ENCODE measurements at regions not wholly inside any gene's neighbourhood (a gene's known extent, or its start where the extent isn't known, plus 50 kb on each side); places are given as distances from the start of the nearest gene placed in this dataset.
"Not testable (repeated sequence)": the region's sequence is repeated elsewhere in the genome, so short reads cannot be mapped to it uniquely, and the experiment has no call there.

- no peak for DNase-seq
These were observed 130.8 kb upstream of the PCDH20 start for GRCh38 chr13:61546413-61546812.

GRCh38 chr13:61536433-61536832, 120.8 kb upstream of the PCDH20 start:
- no peak for DNase-seq

- no peak for DNase-seq
These were observed 115.9 kb upstream of the PCDH20 start for GRCh38 chr13:61531383-61532065.

GRCh38 chr13:61519214-61519613, 103.6 kb upstream of the PCDH20 start:
- DNase-seq, result not testable (repeated sequence)

GRCh38 chr13:61508936-61509335, 93.3 kb upstream of the PCDH20 start:
- no peak for DNase-seq

GRCh38 chr13:61500176-61500575, 84.5 kb upstream of the PCDH20 start:
- no peak for DNase-seq

- DNase-seq, result no peak
These were observed 80.0 kb upstream of the PCDH20 start for GRCh38 chr13:61495648-61496047.

GRCh38 chr13:61493556-61493955, 77.9 kb upstream of the PCDH20 start:
- not testable (repeated sequence) for DNase-seq

- no peak for DNase-seq
These were observed 70.8 kb upstream of the PCDH20 start for GRCh38 chr13:61486496-61486895.

- no peak for DNase-seq
These were observed 69.6 kb upstream of the PCDH20 start for GRCh38 chr13:61485128-61485765.

- no peak for DNase-seq
These were observed 62.0 kb upstream of the PCDH20 start for GRCh38 chr13:61477619-61478018.

GRCh38 chr13:61470786-61471185, 55.1 kb upstream of the PCDH20 start:
- no peak for DNase-seq

- DNase-seq, result no peak
These were observed 50.6 kb upstream of the PCDH20 start for GRCh38 chr13:61466280-61466679.

Data from activated CD4-positive, alpha-beta T cell treated with anti-CD3 and anti-CD28 coated beads, Interleukin-2, amount 50 U/mL, for 16 hours (primary cell).